GM19438 (cell line): ENCODE measurements at regions not wholly inside any gene's neighbourhood (a gene's known extent, or its start where the extent isn't known, plus 50 kb on each side); places are given as distances from the start of the nearest gene placed in this dataset.
"Not testable (repeated sequence)": the region's sequence is repeated elsewhere in the genome, so short reads cannot be mapped to it uniquely, and the experiment has no call there.

ENCODE experiments used
- ATAC-seq: cut with Tn5 transposase; IDR thresholded peaks from one replicate; pipeline ENCODE4 v1.9.1; 2021; ENCODE audit warnings: low read depth; ENCODE audit not compliant: unreplicated experiment

GRCh38 chr4:14386196-14386595 lies 616.1 kb upstream of the CPEB2 start:
- no peak for ATAC-seq

- ATAC-seq: no peak
Observed at GRCh38 chr4:14387647-14388046, 614.6 kb upstream of the CPEB2 start.

- no peak for ATAC-seq
Observed at GRCh38 chr4:14392378-14392777, 609.9 kb upstream of the CPEB2 start.

GRCh38 chr4:14396183-14396582 lies 606.1 kb upstream of the CPEB2 start:
- ATAC-seq: no peak

GRCh38 chr4:14399848-14400247 lies 602.4 kb upstream of the CPEB2 start:
- ATAC-seq: no peak

- ATAC-seq: no peak
Observed at GRCh38 chr4:14400307-14400706, 602.0 kb upstream of the CPEB2 start.

GRCh38 chr4:14403132-14403531 lies 599.1 kb upstream of the CPEB2 start:
- no peak for ATAC-seq

GRCh38 chr4:14404730-14405129 lies 597.6 kb upstream of the CPEB2 start:
- no peak for ATAC-seq

- no peak for ATAC-seq
Observed at GRCh38 chr4:14410516-14410915, 591.8 kb upstream of the CPEB2 start.

- no peak for ATAC-seq
Observed at GRCh38 chr4:14415146-14415545, 587.1 kb upstream of the CPEB2 start.

- no peak for ATAC-seq
Observed at GRCh38 chr4:14419516-14419915, 582.8 kb upstream of the CPEB2 start.

GRCh38 chr4:14426297-14426696 lies 576.0 kb upstream of the CPEB2 start:
- not testable (repeated sequence) for ATAC-seq

- no peak for ATAC-seq
Observed at GRCh38 chr4:14428125-14428524, 574.2 kb upstream of the CPEB2 start.

GRCh38 chr4:14431155-14432134 lies 570.8 kb upstream of the CPEB2 start:
- no peak for ATAC-seq

GRCh38 chr4:14434483-14434882 lies 567.8 kb upstream of the CPEB2 start:
- ATAC-seq: no peak

GRCh38 chr4:14434916-14435315 lies 567.4 kb upstream of the CPEB2 start:
- ATAC-seq: no peak

- no peak for ATAC-seq
Observed at GRCh38 chr4:14441561-14441960, 560.7 kb upstream of the CPEB2 start.

- ATAC-seq: no peak
Observed at GRCh38 chr4:14445882-14446281, 556.4 kb upstream of the CPEB2 start.

- ATAC-seq: no peak
Observed at GRCh38 chr4:14446311-14446710, 556.0 kb upstream of the CPEB2 start.

GRCh38 chr4:14446904-14447303 lies 555.4 kb upstream of the CPEB2 start:
- no peak for ATAC-seq

- no peak for ATAC-seq
Observed at GRCh38 chr4:14449308-14449707, 553.0 kb upstream of the CPEB2 start.

GRCh38 chr4:14452001-14452400 lies 550.3 kb upstream of the CPEB2 start:
- ATAC-seq: no peak
